Endodermal cell (in vitro differentiated cells): ENCODE measurements at regions not wholly inside any gene's neighbourhood (a gene's known extent, or its start where the extent isn't known, plus 50 kb on each side); places are given as distances from the start of the nearest gene placed in this dataset.

Experiments
- DNase-seq: peaks from one replicate; pipeline ENCODE4 v3.0.0-alpha.2; 2017
- H3K27ac ChIP-seq: 2 replicates; pipeline ENCODE4 v1.5.1; 2013; ENCODE audit warnings: mild to moderate bottlenecking, low read depth, low read length, moderate library complexity
- H3K27me3 ChIP-seq: 2 replicates; pipeline ENCODE4 v1.6.1; 2013; ENCODE audit warnings: mild to moderate bottlenecking, low read length, moderate library complexity; ENCODE audit not compliant: insufficient read depth, control insufficient read depth, poor library complexity, severe bottlenecking
- H3K36me3 ChIP-seq: 2 replicates; pipeline ENCODE4 v1.7.0; 2013; ENCODE audit warnings: mild to moderate bottlenecking, low read length, moderate library complexity; ENCODE audit not compliant: control insufficient read depth, insufficient read depth
- H3K4me1 ChIP-seq: one replicate; pipeline ENCODE4 v1.7.0; 2013; ENCODE audit warnings: low read length; ENCODE audit not compliant: control insufficient read depth, insufficient read depth
- H3K4me3 ChIP-seq: 2 replicates; pipeline ENCODE4 v1.5.1; 2013; ENCODE audit warnings: mild to moderate bottlenecking, low read length, moderate library complexity
- H3K9ac ChIP-seq: 2 replicates; pipeline ENCODE4 v1.6.1; 2013; ENCODE audit warnings: mild to moderate bottlenecking, low read length, moderate library complexity; ENCODE audit not compliant: poor library complexity, severe bottlenecking; ENCODE audit errors: extremely low read depth
- H3K9me3 ChIP-seq: 2 replicates; pipeline ENCODE4 v1.6.1; 2013; ENCODE audit warnings: mild to moderate bottlenecking, low read length, moderate library complexity; ENCODE audit not compliant: control insufficient read depth
- H3K27ac Mint-ChIP-seq: 2 replicates; pipeline ENCODE4 v1.8.0; 2020; ENCODE audit warnings: mixed read lengths
- H3K27me3 Mint-ChIP-seq: 2 replicates; pipeline ENCODE4 v1.8.0; 2021; ENCODE audit warnings: mild to moderate bottlenecking, mixed read lengths; ENCODE audit not compliant: insufficient read depth
- H3K36me3 Mint-ChIP-seq: 2 replicates; pipeline ENCODE4 v1.8.0; 2020; ENCODE audit warnings: low read depth, mixed read lengths
- H3K4me1 Mint-ChIP-seq: 2 replicates; pipeline ENCODE4 v1.8.0; 2020; ENCODE audit warnings: mixed read lengths
- H3K4me3 Mint-ChIP-seq: 2 replicates; pipeline ENCODE4 v1.8.0; 2020; ENCODE audit warnings: mild to moderate bottlenecking, moderate library complexity, mixed read lengths
- H3K9me3 Mint-ChIP-seq: 2 replicates; pipeline ENCODE4 v1.8.0; 2020; ENCODE audit warnings: mild to moderate bottlenecking, mixed read lengths
- WGBS, 2 experiments: methylation state at CpG; one replicate each; pipeline versions ENCODE4 v1.1.5 to v1.1.7; 2013; ENCODE audit warnings: missing lambda C conversion rate in 2 of 2, mixed read lengths in 1 of 2; ENCODE audit not compliant: insufficient coverage in 1 of 2, insufficient read length in 1 of 2; 5-methylcytosine and 5-hydroxymethylcytosine counted together
- TF ChIP-seq, protein P1 (sequence below): fragments of 200-600 bp; sonication (generic); conservative IDR thresholded peaks from 2 replicates; pipeline ENCODE4 v1.5.0; 2021; ENCODE audit warnings: antibody characterized with exemption, mild to moderate bottlenecking

DNA sequence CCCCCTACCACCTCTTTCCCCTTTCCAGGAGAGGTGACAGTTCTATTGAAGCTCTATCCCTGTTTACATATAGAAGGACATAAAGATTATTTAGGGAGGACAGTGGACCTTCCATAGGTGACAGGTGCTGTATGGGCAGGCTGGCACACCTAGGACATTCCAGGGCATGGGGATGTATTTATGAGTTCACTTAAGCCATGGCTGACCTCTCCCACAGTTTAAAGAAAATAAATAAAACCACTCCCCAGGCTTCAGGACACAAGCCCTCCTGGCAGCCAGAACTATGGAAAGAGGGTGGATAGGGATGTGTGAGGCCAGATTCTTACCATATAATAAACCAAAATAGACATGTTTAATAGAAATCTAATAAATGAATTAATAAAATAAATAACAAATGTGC lies 85.6 kb upstream of the HOXC13 start:
- no peak overlapping the region for H3K4me3 ChIP-seq
- peaks cover 82% of the 10 kb centered on the region for H3K27me3 ChIP-seq
- no peak overlapping the region for H3K27ac ChIP-seq
- Mint-ChIP-seq H3K36me3 (no peaks in the 10 kb centered on the region), H3K4me3 (no peak overlapping the region), H3K27ac (no peak overlapping the region), H3K27me3 (peaks cover 33% of the 10 kb centered on the region), H3K9me3 (no peaks in the 10 kb centered on the region), H3K4me1 (no peaks in the 10 kb centered on the region)
- H3K9me3 ChIP-seq: no peaks in the 10 kb centered on the region
- no peak for DNase-seq
- TF ChIP-seq, protein P1, sequence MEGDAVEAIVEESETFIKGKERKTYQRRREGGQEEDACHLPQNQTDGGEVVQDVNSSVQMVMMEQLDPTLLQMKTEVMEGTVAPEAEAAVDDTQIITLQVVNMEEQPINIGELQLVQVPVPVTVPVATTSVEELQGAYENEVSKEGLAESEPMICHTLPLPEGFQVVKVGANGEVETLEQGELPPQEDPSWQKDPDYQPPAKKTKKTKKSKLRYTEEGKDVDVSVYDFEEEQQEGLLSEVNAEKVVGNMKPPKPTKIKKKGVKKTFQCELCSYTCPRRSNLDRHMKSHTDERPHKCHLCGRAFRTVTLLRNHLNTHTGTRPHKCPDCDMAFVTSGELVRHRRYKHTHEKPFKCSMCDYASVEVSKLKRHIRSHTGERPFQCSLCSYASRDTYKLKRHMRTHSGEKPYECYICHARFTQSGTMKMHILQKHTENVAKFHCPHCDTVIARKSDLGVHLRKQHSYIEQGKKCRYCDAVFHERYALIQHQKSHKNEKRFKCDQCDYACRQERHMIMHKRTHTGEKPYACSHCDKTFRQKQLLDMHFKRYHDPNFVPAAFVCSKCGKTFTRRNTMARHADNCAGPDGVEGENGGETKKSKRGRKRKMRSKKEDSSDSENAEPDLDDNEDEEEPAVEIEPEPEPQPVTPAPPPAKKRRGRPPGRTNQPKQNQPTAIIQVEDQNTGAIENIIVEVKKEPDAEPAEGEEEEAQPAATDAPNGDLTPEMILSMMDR: no peak
- H3K4me1 ChIP-seq: no peaks in the 10 kb centered on the region
- no peaks in the 10 kb centered on the region for H3K36me3 ChIP-seq
- no peak overlapping the region for H3K9ac ChIP-seq

DNA sequence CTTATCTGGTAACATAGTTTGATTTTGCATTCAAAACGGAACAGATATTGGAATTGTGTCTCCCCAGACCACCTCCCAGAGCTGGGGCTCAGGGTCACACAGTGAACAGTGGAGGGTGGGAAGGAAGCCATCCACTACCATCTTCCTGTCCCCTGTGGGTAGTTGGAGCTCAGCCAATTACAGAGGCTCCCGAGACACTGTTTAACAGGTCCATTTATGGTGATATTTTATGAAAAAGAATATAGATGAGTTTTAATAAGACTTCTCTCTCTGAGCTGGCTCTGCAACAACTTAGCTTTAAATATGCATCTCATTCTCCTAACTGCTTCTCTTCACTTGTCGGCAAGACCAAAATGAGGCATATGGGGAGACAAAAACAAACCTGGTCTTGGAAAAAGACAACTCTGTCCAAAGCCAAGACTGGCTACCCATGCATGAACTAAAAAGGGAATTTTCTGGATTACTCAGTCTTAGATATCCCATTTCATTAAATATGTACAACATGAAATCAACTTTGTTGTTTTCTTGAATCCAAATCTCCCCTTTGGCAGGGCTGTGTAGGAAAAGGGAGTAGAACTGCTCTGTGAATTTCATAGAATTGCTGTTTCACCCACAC lies 83.8 kb upstream of the HOXC13 start:
- Histone ChIP-seq H3K9me3 (no peaks in the 10 kb centered on the region), H3K27me3 (peaks cover 68% of the 10 kb centered on the region), H3K36me3 (no peaks in the 10 kb centered on the region), H3K27ac (no peak overlapping the region), H3K4me1 (no peaks in the 10 kb centered on the region), H3K4me3 (no peak overlapping the region), H3K9ac (no peak overlapping the region)
- no peaks in the 10 kb centered on the region for H3K9me3 Mint-ChIP-seq
- TF ChIP-seq, protein P1: no peak
- no peaks in the 10 kb centered on the region for H3K4me1 Mint-ChIP-seq
- no peaks in the 10 kb centered on the region for H3K36me3 Mint-ChIP-seq
- no peak for DNase-seq
- H3K4me3 Mint-ChIP-seq: no peak overlapping the region
- peaks cover 22% of the 10 kb centered on the region for H3K27me3 Mint-ChIP-seq
- H3K27ac Mint-ChIP-seq: no peak overlapping the region
- 94 to 100% methylated on average over 1 to 2 of the region's 3 CpGs for WGBS, 2 experiments

DNA sequence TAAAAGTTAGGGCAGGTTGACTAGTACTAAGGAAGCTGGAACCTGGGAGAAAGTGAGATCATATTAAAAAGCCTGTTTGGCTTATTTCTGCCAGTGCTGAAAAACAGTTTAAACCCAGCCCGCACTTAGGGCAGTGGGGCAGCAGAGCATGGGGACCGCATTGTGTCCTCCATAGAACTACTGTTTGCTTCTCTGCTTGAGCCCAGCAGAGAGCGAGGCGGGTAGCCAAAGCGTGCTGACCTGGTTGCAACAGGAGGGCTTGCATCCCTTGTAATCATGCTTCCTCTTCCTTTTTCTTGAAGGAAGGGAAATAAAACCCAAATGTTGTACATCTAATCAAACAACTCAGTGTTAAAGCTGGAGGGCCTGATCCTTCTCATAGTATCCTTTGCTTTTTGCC lies 82.5 kb upstream of the HOXC13 start:
- no peak for DNase-seq
- H3K4me3 Mint-ChIP-seq: no peak overlapping the region
- Histone ChIP-seq H3K36me3 (no peaks in the 10 kb centered on the region), H3K9ac (no peak overlapping the region), H3K4me3 (no peak overlapping the region), H3K4me1 (no peaks in the 10 kb centered on the region), H3K9me3 (no peaks in the 10 kb centered on the region), H3K27me3 (peaks cover 64% of the 10 kb centered on the region), H3K27ac (no peak overlapping the region)
- H3K4me1 Mint-ChIP-seq: no peaks in the 10 kb centered on the region
- TF ChIP-seq, protein P1: no peak
- WGBS, 2 experiments: 81 to 88% methylated on average over 5 of the region's 5 CpGs
- H3K9me3 Mint-ChIP-seq: no peaks in the 10 kb centered on the region
- H3K27ac Mint-ChIP-seq: no peak overlapping the region
- H3K27me3 Mint-ChIP-seq: peaks cover 23% of the 10 kb centered on the region
- no peaks in the 10 kb centered on the region for H3K36me3 Mint-ChIP-seq
